ENCODE measurements at regions not wholly inside any gene's neighbourhood (a gene's known extent, or its start where the extent isn't known, plus 50 kb on each side); places are given as distances from the start of the nearest gene placed in this dataset.

GRCh38 chr22:49112661-49113626, 714.7 kb downstream of the BRD1 start:
- Mint-ChIP-seq H3K27me3 (peaks cover 10% of the 10 kb centered on the region), H3K9me3 (no peaks in the 10 kb centered on the region), H3K27ac (no peak overlapping the region), H3K4me1 (no peaks in the 10 kb centered on the region), H3K4me3 (no peak overlapping the region)
- no peak for DNase-seq
- no peak for ATAC-seq

- H3K4me3 Mint-ChIP-seq, result no peak overlapping the region
- no peaks in the 10 kb centered on the region for H3K9me3 Mint-ChIP-seq
- ATAC-seq (no peak), DNase-seq (no peak)
- H3K27ac Mint-ChIP-seq, result no peak overlapping the region
- H3K4me1 Mint-ChIP-seq, result no peaks in the 10 kb centered on the region
- H3K27me3 Mint-ChIP-seq, result peaks cover 17% of the 10 kb centered on the region
Observed at GRCh38 chr22:49112176-49112575, 715.5 kb downstream of the BRD1 start.

- peaks cover 19% of the 10 kb centered on the region for H3K27me3 Mint-ChIP-seq
- H3K9me3 Mint-ChIP-seq, result no peaks in the 10 kb centered on the region
- H3K4me3 Mint-ChIP-seq, result no peak overlapping the region
- H3K4me1 Mint-ChIP-seq, result no peaks in the 10 kb centered on the region
- DNase-seq (no peak), ATAC-seq (no peak)
- H3K27ac Mint-ChIP-seq, result no peak overlapping the region
Observed at GRCh38 chr22:49111085-49111484, 716.6 kb downstream of the BRD1 start.

GRCh38 chr22:49108636-49109315, 718.9 kb downstream of the BRD1 start:
- no peaks in the 10 kb centered on the region for H3K4me1 Mint-ChIP-seq
- H3K4me3 Mint-ChIP-seq, result no peak overlapping the region
- ATAC-seq, result no peak
- H3K27ac Mint-ChIP-seq, result no peak overlapping the region
- no peak for DNase-seq
- no peaks in the 10 kb centered on the region for H3K9me3 Mint-ChIP-seq
- peaks cover 19% of the 10 kb centered on the region for H3K27me3 Mint-ChIP-seq

- no peak for DNase-seq
- Mint-ChIP-seq H3K27ac (no peak overlapping the region), H3K4me1 (no peaks in the 10 kb centered on the region), H3K27me3 (peaks cover 19% of the 10 kb centered on the region), H3K9me3 (no peaks in the 10 kb centered on the region), H3K4me3 (no peak overlapping the region)
- no peak for ATAC-seq
Observed at GRCh38 chr22:49107961-49108530, 719.6 kb downstream of the BRD1 start.

- no peak overlapping the region for H3K4me3 Mint-ChIP-seq
- no peaks in the 10 kb centered on the region for H3K4me1 Mint-ChIP-seq
- peaks cover 19% of the 10 kb centered on the region for H3K27me3 Mint-ChIP-seq
- no peak overlapping the region for H3K27ac Mint-ChIP-seq
- no peaks in the 10 kb centered on the region for H3K9me3 Mint-ChIP-seq
- DNase-seq, result no peak
- no peak for ATAC-seq
Observed at GRCh38 chr22:49107561-49107960, 720.1 kb downstream of the BRD1 start.

GRCh38 chr22:49106842-49107152, 720.9 kb downstream of the BRD1 start:
- Mint-ChIP-seq H3K4me1 (no peaks in the 10 kb centered on the region), H3K27ac (no peak overlapping the region), H3K9me3 (no peaks in the 10 kb centered on the region), H3K4me3 (no peak overlapping the region), H3K27me3 (peaks cover 19% of the 10 kb centered on the region)
- DNase-seq, result no peak
- ATAC-seq, result no peak

- DNase-seq (no peak), ATAC-seq (no peak)
- Mint-ChIP-seq H3K4me1 (no peaks in the 10 kb centered on the region), H3K4me3 (no peak overlapping the region), H3K27ac (no peak overlapping the region), H3K27me3 (peaks cover 19% of the 10 kb centered on the region), H3K9me3 (no peaks in the 10 kb centered on the region)
Observed at GRCh38 chr22:49106096-49106841, 721.4 kb downstream of the BRD1 start.

- Mint-ChIP-seq H3K27me3 (peaks cover 26% of the 10 kb centered on the region), H3K27ac (no peak overlapping the region), H3K4me1 (no peaks in the 10 kb centered on the region), H3K4me3 (no peak overlapping the region), H3K9me3 (no peaks in the 10 kb centered on the region)
- no peak for ATAC-seq
- no peak for DNase-seq
Observed at GRCh38 chr22:49104434-49104833, 723.2 kb downstream of the BRD1 start.

- no peak overlapping the region for H3K4me3 Mint-ChIP-seq
- no peak overlapping the region for H3K27ac Mint-ChIP-seq
- DNase-seq (no peak), ATAC-seq (no peak)
- H3K9me3 Mint-ChIP-seq, result no peaks in the 10 kb centered on the region
- H3K4me1 Mint-ChIP-seq, result no peaks in the 10 kb centered on the region
- peaks cover 28% of the 10 kb centered on the region for H3K27me3 Mint-ChIP-seq
Observed at GRCh38 chr22:49103314-49104059, 724.2 kb downstream of the BRD1 start.

- no peaks in the 10 kb centered on the region for H3K4me1 Mint-ChIP-seq
- ATAC-seq (no peak), DNase-seq (no peak)
- no peaks in the 10 kb centered on the region for H3K9me3 Mint-ChIP-seq
- H3K27me3 Mint-ChIP-seq, result peaks cover 17% of the 10 kb centered on the region
- H3K27ac Mint-ChIP-seq, result no peak overlapping the region
- H3K4me3 Mint-ChIP-seq, result no peak overlapping the region
Observed at GRCh38 chr22:49102367-49102766, 725.3 kb downstream of the BRD1 start.

GRCh38 chr22:49101873-49102272, 725.8 kb downstream of the BRD1 start:
- H3K27ac Mint-ChIP-seq, result no peak overlapping the region
- no peaks in the 10 kb centered on the region for H3K4me1 Mint-ChIP-seq
- no peak overlapping the region for H3K4me3 Mint-ChIP-seq

GRCh38 chr22:49101225-49101624, 726.4 kb downstream of the BRD1 start:
- DNase-seq (no peak), ATAC-seq (no peak)
- Mint-ChIP-seq H3K9me3 (no peaks in the 10 kb centered on the region), H3K27me3 (peaks cover 13% of the 10 kb centered on the region), H3K27ac (peak overlapping the region in 1 of 2 donors; percentile 25), H3K4me1 (no peaks in the 10 kb centered on the region), H3K4me3 (no peak overlapping the region)

More at GRCh38 chr22:49101873-49102272, 725.8 kb downstream of the BRD1 start:
- ATAC-seq (no peak), DNase-seq (no peak)
- Mint-ChIP-seq H3K27me3 (peaks cover 13% of the 10 kb centered on the region), H3K9me3 (no peaks in the 10 kb centered on the region)

- peak overlapping the region in 1 of 2 donors; percentile 25 for H3K27ac Mint-ChIP-seq
- H3K4me3 Mint-ChIP-seq, result no peak overlapping the region
- peaks cover 13% of the 10 kb centered on the region for H3K27me3 Mint-ChIP-seq
- DNase-seq (no peak), ATAC-seq (no peak)
- H3K9me3 Mint-ChIP-seq, result no peaks in the 10 kb centered on the region
- H3K4me1 Mint-ChIP-seq, result no peaks in the 10 kb centered on the region
Observed at GRCh38 chr22:49100773-49101172, 726.9 kb downstream of the BRD1 start.

GRCh38 chr22:49100316-49100715, 727.4 kb downstream of the BRD1 start:
- no peak overlapping the region for H3K4me3 Mint-ChIP-seq
- no peak overlapping the region for H3K27ac Mint-ChIP-seq
- H3K9me3 Mint-ChIP-seq, result no peaks in the 10 kb centered on the region
- ATAC-seq, result no peak
- H3K4me1 Mint-ChIP-seq, result no peaks in the 10 kb centered on the region
- DNase-seq, result no peak
- peaks cover 13% of the 10 kb centered on the region for H3K27me3 Mint-ChIP-seq

Measured in stimulated activated naive CD8-positive, alpha-beta T cell treated with anti-CD3 and anti-CD28 coated beads, Interleukin-15, amount 100 ng/mL, for 72 hours (primary cell).